Endothelial cell (in vitro differentiated cells): ENCODE measurements at regions not wholly inside any gene's neighbourhood (a gene's known extent, or its start where the extent isn't known, plus 50 kb on each side); places are given as distances from the start of the nearest gene placed in this dataset.
A peak's percentile ranks its signal among the peaks of the same experiment; 100 is the strongest.

Source experiments
- DNase-seq: peaks from one replicate; pipeline ENCODE4 v3.0.0; 2021; ENCODE audit warnings: low spot score
- H3K27ac Mint-ChIP-seq: one replicate; pipeline ENCODE4 v1.8.0; 2021; ENCODE audit warnings: mixed read lengths, inconsistent platforms; ENCODE audit not compliant: unreplicated experiment
- H3K27me3 Mint-ChIP-seq: one replicate; pipeline ENCODE4 v1.8.0; 2021; ENCODE audit warnings: mild to moderate bottlenecking, moderate library complexity, mixed read lengths, inconsistent platforms; ENCODE audit not compliant: unreplicated experiment
- H3K36me3 Mint-ChIP-seq: one replicate; pipeline ENCODE4 v1.8.0; 2021; ENCODE audit warnings: mild to moderate bottlenecking, low read depth, mixed read lengths, inconsistent platforms; ENCODE audit not compliant: unreplicated experiment
- H3K4me1 Mint-ChIP-seq: one replicate; pipeline ENCODE4 v1.8.0; 2021; ENCODE audit warnings: mild to moderate bottlenecking, mixed read lengths, inconsistent platforms; ENCODE audit not compliant: unreplicated experiment
- H3K4me3 Mint-ChIP-seq: one replicate; pipeline ENCODE4 v1.8.0; 2021; ENCODE audit warnings: mild to moderate bottlenecking, mixed read lengths, inconsistent platforms; ENCODE audit not compliant: unreplicated experiment
- H3K9me3 Mint-ChIP-seq: one replicate; pipeline ENCODE4 v1.8.0; 2021; ENCODE audit warnings: mixed read lengths, inconsistent platforms; ENCODE audit not compliant: unreplicated experiment
- TF ChIP-seq, protein P1 (sequence below): fragments of 200-600 bp; sonication (generic); IDR thresholded peaks from one replicate; pipeline ENCODE4 v1.5.0; 2021; ENCODE audit warnings: antibody characterized with exemption; ENCODE audit not compliant: unreplicated experiment

DNA sequence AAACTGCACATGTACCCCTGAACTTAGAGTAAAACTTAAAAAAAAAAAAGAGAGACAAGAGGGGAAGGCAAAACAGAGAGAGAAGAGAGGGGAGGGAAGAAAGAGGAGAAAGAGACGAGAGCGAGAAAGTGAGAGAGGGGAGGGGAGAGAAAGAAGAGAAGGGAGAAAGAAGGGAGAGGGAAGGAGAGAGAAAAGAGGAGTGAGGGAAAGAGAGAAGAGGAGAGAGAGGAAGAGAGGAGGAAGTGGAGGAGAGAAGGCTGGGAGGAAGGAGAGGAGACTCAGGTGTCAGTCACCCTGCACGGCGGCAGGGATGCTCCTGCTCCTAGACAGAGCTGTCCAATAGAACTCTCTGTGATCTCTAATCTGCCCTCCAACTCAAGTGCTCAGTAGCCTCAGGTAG is 248.3 kb downstream of the MIAT start:
- Mint-ChIP-seq H3K9me3 (no peaks in the 10 kb centered on the region), H3K36me3 (no peaks in the 10 kb centered on the region), H3K27ac (no peak overlapping the region), H3K27me3 (peaks cover 9% of the 10 kb centered on the region), H3K4me1 (peaks cover 12% of the 10 kb centered on the region), H3K4me3 (no peak overlapping the region)
- TF ChIP-seq, protein P1, sequence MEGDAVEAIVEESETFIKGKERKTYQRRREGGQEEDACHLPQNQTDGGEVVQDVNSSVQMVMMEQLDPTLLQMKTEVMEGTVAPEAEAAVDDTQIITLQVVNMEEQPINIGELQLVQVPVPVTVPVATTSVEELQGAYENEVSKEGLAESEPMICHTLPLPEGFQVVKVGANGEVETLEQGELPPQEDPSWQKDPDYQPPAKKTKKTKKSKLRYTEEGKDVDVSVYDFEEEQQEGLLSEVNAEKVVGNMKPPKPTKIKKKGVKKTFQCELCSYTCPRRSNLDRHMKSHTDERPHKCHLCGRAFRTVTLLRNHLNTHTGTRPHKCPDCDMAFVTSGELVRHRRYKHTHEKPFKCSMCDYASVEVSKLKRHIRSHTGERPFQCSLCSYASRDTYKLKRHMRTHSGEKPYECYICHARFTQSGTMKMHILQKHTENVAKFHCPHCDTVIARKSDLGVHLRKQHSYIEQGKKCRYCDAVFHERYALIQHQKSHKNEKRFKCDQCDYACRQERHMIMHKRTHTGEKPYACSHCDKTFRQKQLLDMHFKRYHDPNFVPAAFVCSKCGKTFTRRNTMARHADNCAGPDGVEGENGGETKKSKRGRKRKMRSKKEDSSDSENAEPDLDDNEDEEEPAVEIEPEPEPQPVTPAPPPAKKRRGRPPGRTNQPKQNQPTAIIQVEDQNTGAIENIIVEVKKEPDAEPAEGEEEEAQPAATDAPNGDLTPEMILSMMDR: no peak
- DNase-seq: no peak

- Mint-ChIP-seq H3K36me3 (no peaks in the 10 kb centered on the region), H3K27ac (no peak overlapping the region), H3K27me3 (peaks cover 9% of the 10 kb centered on the region), H3K4me3 (no peak overlapping the region), H3K4me1 (peaks cover 4% of the 10 kb centered on the region), H3K9me3 (no peaks in the 10 kb centered on the region)
- no peak for DNase-seq
- TF ChIP-seq, protein P1: no peak
These were observed 249.1 kb downstream of the MIAT start for GRCh38 chr22:26906464-26906863.

- no peaks in the 10 kb centered on the region for H3K36me3 Mint-ChIP-seq
- peaks cover 9% of the 10 kb centered on the region for H3K27me3 Mint-ChIP-seq
- DNase-seq: no peak
- H3K4me3 Mint-ChIP-seq: no peak overlapping the region
- H3K4me1 Mint-ChIP-seq: peaks cover 4% of the 10 kb centered on the region
- TF ChIP-seq, protein P1: no peak
- no peaks in the 10 kb centered on the region for H3K9me3 Mint-ChIP-seq
- H3K27ac Mint-ChIP-seq: no peak overlapping the region
These were observed 250.0 kb downstream of the MIAT start for GRCh38 chr22:26907366-26907765.

DNA sequence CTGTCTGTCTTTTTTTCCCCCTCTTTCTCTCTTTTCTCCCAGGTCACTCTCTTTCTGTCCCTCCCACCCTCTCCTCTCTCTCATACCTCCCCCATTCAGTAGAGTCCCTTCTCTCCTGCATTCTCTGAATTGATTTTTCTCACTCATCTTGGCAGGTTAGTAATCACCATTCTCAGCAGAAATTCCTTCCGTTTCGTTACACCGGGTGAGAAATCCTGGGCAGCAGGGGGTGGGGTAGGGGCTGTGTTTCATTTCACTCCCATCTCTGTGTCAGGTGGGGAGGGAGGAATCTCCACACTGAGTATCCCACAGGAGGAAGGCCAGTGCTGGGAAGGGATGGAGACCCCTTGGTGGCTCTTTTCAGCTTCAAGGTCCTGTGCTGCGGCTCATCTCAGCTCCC is 253.5 kb downstream of the MIAT start:
- Mint-ChIP-seq H3K36me3 (no peaks in the 10 kb centered on the region), H3K9me3 (no peaks in the 10 kb centered on the region), H3K27me3 (peaks cover 2% of the 10 kb centered on the region), H3K27ac (no peak overlapping the region), H3K4me3 (no peak overlapping the region), H3K4me1 (no peaks in the 10 kb centered on the region)
- TF ChIP-seq, protein P1: no peak
- DNase-seq: no peak

DNA sequence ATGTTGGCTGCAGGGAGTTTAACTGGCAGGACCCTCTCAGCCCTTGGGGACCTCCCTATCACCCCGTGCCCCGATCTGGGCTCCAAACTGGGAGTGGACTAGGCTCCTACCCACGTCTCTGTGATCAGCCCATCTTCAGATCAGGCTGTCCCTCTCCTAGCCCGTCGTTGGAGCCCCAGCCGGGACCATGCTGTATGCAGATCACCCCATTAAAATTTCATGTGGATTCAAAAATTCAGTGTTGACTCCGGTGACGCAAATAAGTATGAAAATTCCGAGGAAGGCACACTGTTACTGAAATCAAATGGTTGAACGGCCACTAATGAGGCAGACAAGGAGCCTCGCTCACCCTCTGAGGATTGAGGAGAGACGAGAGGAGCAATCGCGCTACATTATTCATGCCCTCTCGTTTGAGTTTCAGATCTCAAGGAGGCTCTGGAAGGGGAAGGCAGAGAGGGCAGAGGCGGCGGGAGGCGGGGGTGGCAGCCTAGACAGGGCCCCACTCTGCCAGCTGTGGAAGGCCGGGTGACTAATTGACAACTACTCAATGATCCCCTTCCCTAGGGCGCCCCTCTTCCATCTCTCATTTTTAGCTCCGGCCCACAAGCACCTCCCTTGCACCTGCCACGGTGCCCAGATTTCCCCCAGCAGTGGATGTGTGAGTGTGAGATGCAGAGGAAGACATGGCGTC is 255.4 kb downstream of the MIAT start:
- H3K27me3 Mint-ChIP-seq: peaks cover 2% of the 10 kb centered on the region
- DNase-seq: no peak
- H3K9me3 Mint-ChIP-seq: no peaks in the 10 kb centered on the region
- TF ChIP-seq, protein P1: no peak
- H3K27ac Mint-ChIP-seq: peak overlapping the region; percentile 9
- no peak overlapping the region for H3K4me3 Mint-ChIP-seq
- H3K4me1 Mint-ChIP-seq: no peaks in the 10 kb centered on the region
- H3K36me3 Mint-ChIP-seq: no peaks in the 10 kb centered on the region
